ENCODE measurements at regions not wholly inside any gene's neighbourhood (a gene's known extent, or its start where the extent isn't known, plus 50 kb on each side); places are given as distances from the start of the nearest gene placed in this dataset.

DNA sequence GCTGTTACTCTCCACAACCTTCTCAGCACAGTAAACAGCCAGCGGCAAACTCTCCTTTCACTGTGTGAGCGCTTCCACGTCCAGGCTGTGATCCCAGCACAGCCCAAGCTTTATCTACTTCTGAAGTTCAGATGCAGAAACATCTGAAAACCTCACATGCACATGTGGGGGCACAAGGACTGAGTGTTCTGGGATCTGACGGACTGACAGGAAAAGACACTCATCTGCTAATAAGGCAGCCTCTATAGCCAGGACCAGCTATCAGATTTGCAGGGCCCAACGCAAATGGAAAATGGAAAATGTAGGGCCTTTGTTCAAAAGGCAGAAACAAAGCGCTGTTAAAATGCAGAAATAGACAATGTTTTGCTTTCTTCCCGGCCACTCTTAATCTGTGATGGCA, 133.8 kb upstream of the ARHGAP28 start:
- no peak for TF ChIP-seq TARDBP (IDR thresholded peaks at IDR 0.05)
- TF ChIP-seq SUZ12 (IDR thresholded peaks at IDR 0.05): no peak
- TF ChIP-seq ELF4 (IDR thresholded peaks at IDR 0.05): no peak
- TF ChIP-seq FOXM1 (IDR thresholded peaks at IDR 0.05; ENCODE audit: borderline replicate concordance): no peak
- no peak for TF ChIP-seq LEF1 (IDR thresholded peaks at IDR 0.05; ENCODE audit: borderline replicate concordance)
- no peak for TF ChIP-seq CTBP1 (IDR thresholded peaks at IDR 0.05; ENCODE audit: borderline replicate concordance)
- TF ChIP-seq, protein P1, sequence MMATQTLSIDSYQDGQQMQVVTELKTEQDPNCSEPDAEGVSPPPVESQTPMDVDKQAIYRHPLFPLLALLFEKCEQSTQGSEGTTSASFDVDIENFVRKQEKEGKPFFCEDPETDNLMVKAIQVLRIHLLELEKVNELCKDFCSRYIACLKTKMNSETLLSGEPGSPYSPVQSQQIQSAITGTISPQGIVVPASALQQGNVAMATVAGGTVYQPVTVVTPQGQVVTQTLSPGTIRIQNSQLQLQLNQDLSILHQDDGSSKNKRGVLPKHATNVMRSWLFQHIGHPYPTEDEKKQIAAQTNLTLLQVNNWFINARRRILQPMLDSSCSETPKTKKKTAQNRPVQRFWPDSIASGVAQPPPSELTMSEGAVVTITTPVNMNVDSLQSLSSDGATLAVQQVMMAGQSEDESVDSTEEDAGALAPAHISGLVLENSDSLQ (IDR thresholded peaks at IDR 0.05): no peak
- TF ChIP-seq FOXK2 (IDR thresholded peaks at IDR 0.05): no peak
- TF ChIP-seq HDGF (IDR thresholded peaks at IDR 0.05; ENCODE audit: borderline replicate concordance): no peak
- no peak for TF ChIP-seq SP1 (IDR thresholded peaks at IDR 0.05)

Measured in HEK293T (cell line).